ENCODE measurements at regions not wholly inside any gene's neighbourhood (a gene's known extent, or its start where the extent isn't known, plus 50 kb on each side); places are given as distances from the start of the nearest gene placed in this dataset.

DNA sequence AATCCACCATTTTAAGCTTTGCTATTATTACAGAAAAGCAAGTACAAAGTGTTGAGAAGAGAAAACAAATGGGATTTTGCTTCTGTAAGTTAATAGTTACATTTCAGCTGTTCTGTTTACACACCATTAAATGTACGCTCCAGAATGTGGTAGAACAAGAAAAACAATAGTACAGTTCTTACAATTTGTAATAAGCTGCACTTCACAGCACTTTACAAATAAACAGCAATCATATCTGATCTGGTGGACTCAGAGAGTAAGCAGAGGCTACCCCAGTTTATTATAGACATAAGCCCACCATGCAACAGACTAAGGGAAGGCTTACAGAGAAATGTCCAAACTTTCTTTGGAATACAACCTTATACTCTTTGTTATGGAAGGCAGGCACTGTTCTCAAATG is 126.4 kb downstream of the OXSM start:
- TF ChIP-seq, protein P1, sequence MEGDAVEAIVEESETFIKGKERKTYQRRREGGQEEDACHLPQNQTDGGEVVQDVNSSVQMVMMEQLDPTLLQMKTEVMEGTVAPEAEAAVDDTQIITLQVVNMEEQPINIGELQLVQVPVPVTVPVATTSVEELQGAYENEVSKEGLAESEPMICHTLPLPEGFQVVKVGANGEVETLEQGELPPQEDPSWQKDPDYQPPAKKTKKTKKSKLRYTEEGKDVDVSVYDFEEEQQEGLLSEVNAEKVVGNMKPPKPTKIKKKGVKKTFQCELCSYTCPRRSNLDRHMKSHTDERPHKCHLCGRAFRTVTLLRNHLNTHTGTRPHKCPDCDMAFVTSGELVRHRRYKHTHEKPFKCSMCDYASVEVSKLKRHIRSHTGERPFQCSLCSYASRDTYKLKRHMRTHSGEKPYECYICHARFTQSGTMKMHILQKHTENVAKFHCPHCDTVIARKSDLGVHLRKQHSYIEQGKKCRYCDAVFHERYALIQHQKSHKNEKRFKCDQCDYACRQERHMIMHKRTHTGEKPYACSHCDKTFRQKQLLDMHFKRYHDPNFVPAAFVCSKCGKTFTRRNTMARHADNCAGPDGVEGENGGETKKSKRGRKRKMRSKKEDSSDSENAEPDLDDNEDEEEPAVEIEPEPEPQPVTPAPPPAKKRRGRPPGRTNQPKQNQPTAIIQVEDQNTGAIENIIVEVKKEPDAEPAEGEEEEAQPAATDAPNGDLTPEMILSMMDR (optimal IDR thresholded peaks at IDR 0.05 in 1 of 3, IDR thresholded peaks at IDR 0.05 in 1 of 3, conservative IDR thresholded peaks at IDR 0.05 in 1 of 3; ENCODE audit: extremely low read depth in 1 of 3, insufficient read depth in 2 of 3, low read length in 3 of 3) = no peak
- no peak for TF ChIP-seq EZH2 (IDR thresholded peaks at IDR 0.05; ENCODE audit: low read length)

Measured in keratinocyte (primary cell).